ENCODE measurements at regions not wholly inside any gene's neighbourhood (a gene's known extent, or its start where the extent isn't known, plus 50 kb on each side); places are given as distances from the start of the nearest gene placed in this dataset.

- TF ChIP-seq, protein P1, sequence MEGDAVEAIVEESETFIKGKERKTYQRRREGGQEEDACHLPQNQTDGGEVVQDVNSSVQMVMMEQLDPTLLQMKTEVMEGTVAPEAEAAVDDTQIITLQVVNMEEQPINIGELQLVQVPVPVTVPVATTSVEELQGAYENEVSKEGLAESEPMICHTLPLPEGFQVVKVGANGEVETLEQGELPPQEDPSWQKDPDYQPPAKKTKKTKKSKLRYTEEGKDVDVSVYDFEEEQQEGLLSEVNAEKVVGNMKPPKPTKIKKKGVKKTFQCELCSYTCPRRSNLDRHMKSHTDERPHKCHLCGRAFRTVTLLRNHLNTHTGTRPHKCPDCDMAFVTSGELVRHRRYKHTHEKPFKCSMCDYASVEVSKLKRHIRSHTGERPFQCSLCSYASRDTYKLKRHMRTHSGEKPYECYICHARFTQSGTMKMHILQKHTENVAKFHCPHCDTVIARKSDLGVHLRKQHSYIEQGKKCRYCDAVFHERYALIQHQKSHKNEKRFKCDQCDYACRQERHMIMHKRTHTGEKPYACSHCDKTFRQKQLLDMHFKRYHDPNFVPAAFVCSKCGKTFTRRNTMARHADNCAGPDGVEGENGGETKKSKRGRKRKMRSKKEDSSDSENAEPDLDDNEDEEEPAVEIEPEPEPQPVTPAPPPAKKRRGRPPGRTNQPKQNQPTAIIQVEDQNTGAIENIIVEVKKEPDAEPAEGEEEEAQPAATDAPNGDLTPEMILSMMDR (conservative IDR thresholded peaks at IDR 0.05; ENCODE audit: low read depth in 2 of 2), result no peak
- no peak for TF ChIP-seq EZH2 (IDR thresholded peaks at IDR 0.05; ENCODE audit: low read depth, unreplicated experiment)
- TF ChIP-seq POLR2AphosphoS5 (IDR thresholded peaks at IDR 0.05; ENCODE audit: low read depth), result no peak
- TF ChIP-seq EZH2phosphoT487 (IDR thresholded peaks at IDR 0.05; ENCODE audit: unreplicated experiment), result no peak
- TF ChIP-seq, protein P2, sequence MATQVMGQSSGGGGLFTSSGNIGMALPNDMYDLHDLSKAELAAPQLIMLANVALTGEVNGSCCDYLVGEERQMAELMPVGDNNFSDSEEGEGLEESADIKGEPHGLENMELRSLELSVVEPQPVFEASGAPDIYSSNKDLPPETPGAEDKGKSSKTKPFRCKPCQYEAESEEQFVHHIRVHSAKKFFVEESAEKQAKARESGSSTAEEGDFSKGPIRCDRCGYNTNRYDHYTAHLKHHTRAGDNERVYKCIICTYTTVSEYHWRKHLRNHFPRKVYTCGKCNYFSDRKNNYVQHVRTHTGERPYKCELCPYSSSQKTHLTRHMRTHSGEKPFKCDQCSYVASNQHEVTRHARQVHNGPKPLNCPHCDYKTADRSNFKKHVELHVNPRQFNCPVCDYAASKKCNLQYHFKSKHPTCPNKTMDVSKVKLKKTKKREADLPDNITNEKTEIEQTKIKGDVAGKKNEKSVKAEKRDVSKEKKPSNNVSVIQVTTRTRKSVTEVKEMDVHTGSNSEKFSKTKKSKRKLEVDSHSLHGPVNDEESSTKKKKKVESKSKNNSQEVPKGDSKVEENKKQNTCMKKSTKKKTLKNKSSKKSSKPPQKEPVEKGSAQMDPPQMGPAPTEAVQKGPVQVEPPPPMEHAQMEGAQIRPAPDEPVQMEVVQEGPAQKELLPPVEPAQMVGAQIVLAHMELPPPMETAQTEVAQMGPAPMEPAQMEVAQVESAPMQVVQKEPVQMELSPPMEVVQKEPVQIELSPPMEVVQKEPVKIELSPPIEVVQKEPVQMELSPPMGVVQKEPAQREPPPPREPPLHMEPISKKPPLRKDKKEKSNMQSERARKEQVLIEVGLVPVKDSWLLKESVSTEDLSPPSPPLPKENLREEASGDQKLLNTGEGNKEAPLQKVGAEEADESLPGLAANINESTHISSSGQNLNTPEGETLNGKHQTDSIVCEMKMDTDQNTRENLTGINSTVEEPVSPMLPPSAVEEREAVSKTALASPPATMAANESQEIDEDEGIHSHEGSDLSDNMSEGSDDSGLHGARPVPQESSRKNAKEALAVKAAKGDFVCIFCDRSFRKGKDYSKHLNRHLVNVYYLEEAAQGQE (IDR thresholded peaks at IDR 0.05; ENCODE audit: unreplicated experiment), result no peak
- no peak for TF ChIP-seq ETS1 (IDR thresholded peaks at IDR 0.05)
- TF ChIP-seq CREB1 (CRISPR knock-in tag; IDR thresholded peaks at IDR 0.05; ENCODE audit: low read depth), result no peak
- no peak for TF ChIP-seq NANOG (IDR thresholded peaks at IDR 0.05; ENCODE audit: borderline replicate concordance)
- no peak for TF ChIP-seq JUNB (IDR thresholded peaks at IDR 0.05; ENCODE audit: unreplicated experiment)
- no peak for TF ChIP-seq ZNF331 (CRISPR knock-in tag; IDR thresholded peaks at IDR 0.05; ENCODE audit: low read depth)
Measured at GRCh38 chr12:33721561-33721960, 281.9 kb upstream of the SYT10 start.
